Panc1 (cell line): ENCODE measurements at regions not wholly inside any gene's neighbourhood (a gene's known extent, or its start where the extent isn't known, plus 50 kb on each side); places are given as distances from the start of the nearest gene placed in this dataset.
A peak's percentile ranks its signal among the peaks of the same experiment; 100 is the strongest.

Experiments used
- ATAC-seq: fragments of 200-7000 bp; cut with Tn5 transposase; 2 replicates; pipeline ENCODE4 v1.9.1; 2020; ENCODE audit warnings: mild to moderate bottlenecking, moderate library complexity
- BruUV-seq: library from RNA; stranded (reverse); fragments of 400-500 nt; replicated peaks from 2 replicates; lab custom pipeline; 2021; lab: Mats Ljungman, UMichigan
- CTCF ChIA-PET: fragments of 300-600 bp; sonication (Branson Sonifier 250); formaldehyde crosslinking; loops from one replicate; lab custom pipeline; 2022; ENCODE audit warnings: antibody characterized with exemption; lab: Charles Lee
- POLR2A ChIA-PET: fragments of 300-600 bp; sonication (Branson Sonifier 250); formaldehyde crosslinking; loops from one replicate; lab custom pipeline; 2022; ENCODE audit warnings: antibody characterized with exemption; lab: Charles Lee
- DNase-seq: peaks from one replicate; pipeline ENCODE4 v3.0.0-alpha.2; 2010; ENCODE audit warnings: low read depth, low spot score
- H3K27ac ChIP-seq: 2 replicates; pipeline ENCODE4 v1.5.1; 2011; ENCODE audit warnings: mild to moderate bottlenecking, low read length, inconsistent platforms
- H3K27me3 ChIP-seq: fragments of 200-500 bp; sonication (Bioruptor generic); 2 replicates; pipeline ENCODE4 v1.6.0; 2014; ENCODE audit warnings: low read length, inconsistent platforms; ENCODE audit not compliant: control insufficient read depth, insufficient read depth
- H3K36me3 ChIP-seq: fragments of 200-500 bp; sonication (Bioruptor generic); 2 replicates; pipeline ENCODE4 v1.5.1; 2014; ENCODE audit warnings: inconsistent platforms, mild to moderate bottlenecking, low read length, moderate library complexity; ENCODE audit not compliant: control insufficient read depth, insufficient read depth
- H3K4me1 ChIP-seq: 2 replicates; pipeline ENCODE4 v1.5.1; 2011; ENCODE audit warnings: inconsistent platforms, mild to moderate bottlenecking, low read length, moderate library complexity; ENCODE audit not compliant: control insufficient read depth, insufficient read depth
- H3K4me3 ChIP-seq, 2 experiments: 2 replicates each; pipeline ENCODE4 v1.5.1; 2011 to 2012; ENCODE audit warnings: low read depth in 2 of 2, low read length in 2 of 2, mild to moderate bottlenecking in 2 of 2, inconsistent platforms in 1 of 2, moderate library complexity in 1 of 2
- H3K9me3 ChIP-seq: fragments of 200-500 bp; sonication (Bioruptor generic); 2 replicates; pipeline ENCODE4 v1.5.1; 2014; ENCODE audit warnings: low read depth, mild to moderate bottlenecking, inconsistent platforms, low read length, moderate library complexity; ENCODE audit not compliant: control insufficient read depth, insufficient read depth
- POLR2AphosphoS5 ChIP-seq: IDR thresholded peaks from 2 replicates; pipeline ENCODE4 v1.6.1; 2012; ENCODE audit warnings: mild to moderate bottlenecking, low read depth, low read length, moderate library complexity
- SIN3A ChIP-seq: IDR thresholded peaks from 2 replicates; pipeline ENCODE4 v1.6.1; 2012; ENCODE audit warnings: low read depth, mild to moderate bottlenecking, low read length, moderate library complexity, borderline replicate concordance; ENCODE audit not compliant: insufficient read depth
- TCF7L2 ChIP-seq: IDR thresholded peaks from 2 replicates; pipeline ENCODE4 v1.6.1; 2011; ENCODE audit warnings: mild to moderate bottlenecking, low read depth, low read length, inconsistent platforms
- in situ Hi-C: cut with HindIII; loops from 2 replicates; pipeline ENCODE4 v1.10.0; 2016; ENCODE audit warnings: low sequenced_read_pairs, low pct_unique_long_range_greater_than_20kb
- intact Hi-C: fragments of 100-400 bp; cut with micrococcal nuclease; formaldehyde crosslinking; loops from one replicate; pipeline ENCODE4 v1.10.0; 2022; ENCODE audit not compliant: unreplicated experiment
- TF ChIP-seq, protein P1 (sequence below), 2 experiments: IDR thresholded peaks; 2 replicates each; pipeline ENCODE4 v1.6.1; 2011 to 2012; ENCODE audit warnings: low read depth in 2 of 2, control low read depth in 1 of 2, low read length in 1 of 2, mild to moderate bottlenecking in 1 of 2, moderate library complexity in 1 of 2; ENCODE audit not compliant: insufficient read depth in 1 of 2
- TF ChIP-seq, protein P2 (sequence below): fragments of 450-650 bp; IDR thresholded peaks from 2 replicates; pipeline ENCODE4 v1.5.1; 2017; ENCODE audit warnings: mild to moderate bottlenecking

DNA sequence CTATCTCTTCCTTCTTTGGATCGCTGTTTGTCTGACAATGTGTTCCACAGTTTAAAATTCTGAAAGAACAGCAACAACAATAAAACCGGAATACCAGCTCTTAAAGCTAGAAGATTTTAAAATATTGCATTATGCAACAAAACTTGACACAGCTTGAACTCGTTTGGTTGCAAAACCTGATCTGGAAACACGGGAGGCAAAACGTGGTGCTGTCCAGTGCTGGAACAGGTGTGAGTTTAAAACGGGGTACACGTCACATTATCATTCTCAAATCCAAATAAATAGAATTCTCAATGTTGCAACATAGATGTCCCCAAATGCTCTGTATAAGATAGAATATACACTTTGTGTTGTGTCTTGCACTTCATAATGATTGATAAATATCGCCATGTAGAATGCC lies 110.9 kb upstream of the LYSMD4 start:
- POLR2A ChIA-PET: no interaction called here
- H3K27ac ChIP-seq: no peak overlapping the region
- DNase-seq (no peak), ATAC-seq (no peak)
- no peaks in the 10 kb centered on the region for H3K36me3 ChIP-seq
- H3K27me3 ChIP-seq: no peaks in the 10 kb centered on the region
- in situ Hi-C loops: no loop called here
- TF ChIP-seq, protein P1, sequence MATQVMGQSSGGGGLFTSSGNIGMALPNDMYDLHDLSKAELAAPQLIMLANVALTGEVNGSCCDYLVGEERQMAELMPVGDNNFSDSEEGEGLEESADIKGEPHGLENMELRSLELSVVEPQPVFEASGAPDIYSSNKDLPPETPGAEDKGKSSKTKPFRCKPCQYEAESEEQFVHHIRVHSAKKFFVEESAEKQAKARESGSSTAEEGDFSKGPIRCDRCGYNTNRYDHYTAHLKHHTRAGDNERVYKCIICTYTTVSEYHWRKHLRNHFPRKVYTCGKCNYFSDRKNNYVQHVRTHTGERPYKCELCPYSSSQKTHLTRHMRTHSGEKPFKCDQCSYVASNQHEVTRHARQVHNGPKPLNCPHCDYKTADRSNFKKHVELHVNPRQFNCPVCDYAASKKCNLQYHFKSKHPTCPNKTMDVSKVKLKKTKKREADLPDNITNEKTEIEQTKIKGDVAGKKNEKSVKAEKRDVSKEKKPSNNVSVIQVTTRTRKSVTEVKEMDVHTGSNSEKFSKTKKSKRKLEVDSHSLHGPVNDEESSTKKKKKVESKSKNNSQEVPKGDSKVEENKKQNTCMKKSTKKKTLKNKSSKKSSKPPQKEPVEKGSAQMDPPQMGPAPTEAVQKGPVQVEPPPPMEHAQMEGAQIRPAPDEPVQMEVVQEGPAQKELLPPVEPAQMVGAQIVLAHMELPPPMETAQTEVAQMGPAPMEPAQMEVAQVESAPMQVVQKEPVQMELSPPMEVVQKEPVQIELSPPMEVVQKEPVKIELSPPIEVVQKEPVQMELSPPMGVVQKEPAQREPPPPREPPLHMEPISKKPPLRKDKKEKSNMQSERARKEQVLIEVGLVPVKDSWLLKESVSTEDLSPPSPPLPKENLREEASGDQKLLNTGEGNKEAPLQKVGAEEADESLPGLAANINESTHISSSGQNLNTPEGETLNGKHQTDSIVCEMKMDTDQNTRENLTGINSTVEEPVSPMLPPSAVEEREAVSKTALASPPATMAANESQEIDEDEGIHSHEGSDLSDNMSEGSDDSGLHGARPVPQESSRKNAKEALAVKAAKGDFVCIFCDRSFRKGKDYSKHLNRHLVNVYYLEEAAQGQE (IDR thresholded peaks at IDR 0.05; ENCODE audit: insufficient read depth in 1 of 2, low read depth in 2 of 2, low read length in 1 of 2): 0 out of 4 replicates have a peak, but pooled peaks of 1 of the 2 experiments have one; percentile 13
- TF ChIP-seq, protein P2, sequence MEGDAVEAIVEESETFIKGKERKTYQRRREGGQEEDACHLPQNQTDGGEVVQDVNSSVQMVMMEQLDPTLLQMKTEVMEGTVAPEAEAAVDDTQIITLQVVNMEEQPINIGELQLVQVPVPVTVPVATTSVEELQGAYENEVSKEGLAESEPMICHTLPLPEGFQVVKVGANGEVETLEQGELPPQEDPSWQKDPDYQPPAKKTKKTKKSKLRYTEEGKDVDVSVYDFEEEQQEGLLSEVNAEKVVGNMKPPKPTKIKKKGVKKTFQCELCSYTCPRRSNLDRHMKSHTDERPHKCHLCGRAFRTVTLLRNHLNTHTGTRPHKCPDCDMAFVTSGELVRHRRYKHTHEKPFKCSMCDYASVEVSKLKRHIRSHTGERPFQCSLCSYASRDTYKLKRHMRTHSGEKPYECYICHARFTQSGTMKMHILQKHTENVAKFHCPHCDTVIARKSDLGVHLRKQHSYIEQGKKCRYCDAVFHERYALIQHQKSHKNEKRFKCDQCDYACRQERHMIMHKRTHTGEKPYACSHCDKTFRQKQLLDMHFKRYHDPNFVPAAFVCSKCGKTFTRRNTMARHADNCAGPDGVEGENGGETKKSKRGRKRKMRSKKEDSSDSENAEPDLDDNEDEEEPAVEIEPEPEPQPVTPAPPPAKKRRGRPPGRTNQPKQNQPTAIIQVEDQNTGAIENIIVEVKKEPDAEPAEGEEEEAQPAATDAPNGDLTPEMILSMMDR: no peak
- CTCF ChIA-PET: no interaction called here
- no peak overlapping the region for H3K4me3 ChIP-seq
- H3K9me3 ChIP-seq: no peaks in the 10 kb centered on the region
- intact Hi-C loops: no loop called here
- BruUV-seq: no TSS peak
- H3K4me1 ChIP-seq: no peaks in the 10 kb centered on the region

DNA sequence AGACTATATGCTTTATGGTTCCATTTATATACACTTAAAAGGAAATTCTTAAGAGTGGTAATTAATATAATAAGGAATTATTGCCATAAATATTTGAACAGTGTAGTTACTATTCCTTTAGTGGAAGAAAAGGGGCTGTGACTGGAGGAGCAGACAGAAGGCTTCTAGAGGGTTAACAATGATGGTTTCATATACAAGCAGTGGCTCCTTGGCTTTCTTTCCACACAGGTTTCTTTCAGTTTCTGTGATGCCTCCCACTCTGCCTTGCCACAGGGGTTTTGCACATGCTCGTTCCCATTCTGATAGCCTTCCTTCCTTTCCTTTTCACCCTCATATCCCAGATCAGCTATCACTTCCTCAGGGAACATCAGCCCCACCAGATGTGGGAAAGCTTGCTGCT lies 108.8 kb upstream of the LYSMD4 start:
- CTCF ChIA-PET: no interaction called here
- no peaks in the 10 kb centered on the region for H3K9me3 ChIP-seq
- no peak for DNase-seq
- H3K4me3 ChIP-seq: no peak overlapping the region
- H3K27ac ChIP-seq: no peak overlapping the region
- H3K4me1 ChIP-seq: no peaks in the 10 kb centered on the region
- no TSS peak for BruUV-seq
- no peaks in the 10 kb centered on the region for H3K27me3 ChIP-seq
- ATAC-seq: no peak
- in situ Hi-C loops (no loop called here), intact Hi-C loops (no loop called here)
- H3K36me3 ChIP-seq: no peaks in the 10 kb centered on the region
- POLR2A ChIA-PET: no interaction called here
- TF ChIP-seq SIN3A (no peak), POLR2AphosphoS5 (no peak), TCF7L2 (no peak)
- TF ChIP-seq, protein P1 (IDR thresholded peaks at IDR 0.05; ENCODE audit: insufficient read depth in 1 of 2, low read depth in 2 of 2, low read length in 1 of 2): no peak
- TF ChIP-seq, protein P2: no peak
